Adrenal gland (tissue), 9 donors: ENCODE measurements at regions not wholly inside any gene's neighbourhood (a gene's known extent, or its start where the extent isn't known, plus 50 kb on each side); places are given as distances from the start of the nearest gene placed in this dataset.
"Not testable (repeated sequence)": the region's sequence is repeated elsewhere in the genome, so short reads cannot be mapped to it uniquely, and the experiment has no call there.

Source experiments
- DNase-seq, 7 donors: peaks; one replicate each; pipeline ENCODE4 v3.0.0-alpha.2; 2019 to 2020
- H3K27ac ChIP-seq, 5 donors: fragments of 200-600 bp; sonication (generic) in 4 of 5; 1 replicate in 3 of 5; 2 replicates in 2 of 5; pipeline versions ENCODE4 v1.5.1 to v1.8.0; 2016 to 2020; ENCODE audit warnings: mild to moderate bottlenecking in 1 of 5
- H3K27me3 ChIP-seq: fragments of 200-600 bp; 2 replicates; pipeline ENCODE4 v1.8.0; 2021
- H3K36me3 ChIP-seq, 2 donors: fragments of 200-600 bp; replicated peaks in 1 of 2; 1 replicate in 1 of 2; 2 replicates in 1 of 2; pipeline versions ENCODE4 v1.5.1 to v1.8.0; 2018 to 2022
- H3K4me1 ChIP-seq, 2 donors: fragments of 200-600 bp; replicated peaks in 1 of 2; 1 replicate in 1 of 2; 2 replicates in 1 of 2; pipeline versions ENCODE4 v1.5.1 to v1.8.0; 2018 to 2021
- H3K4me3 ChIP-seq, 4 donors: fragments of 200-600 bp; sonication (generic) in 3 of 4; one replicate each; pipeline ENCODE4 v1.5.1; 2016 to 2018
- H3K9me3 ChIP-seq, 3 donors: fragments of 200-600 bp; sonication (generic) in 1 of 3; replicated peaks in 1 of 3; 1 replicate in 2 of 3; 2 replicates in 1 of 3; pipeline versions ENCODE4 v1.5.1 to v1.8.0; 2016 to 2021
- POLR2A ChIP-seq, 2 donors: fragments of 450-650 bp; IDR thresholded peaks; one replicate each; pipeline ENCODE4 v1.6.1; 2017; ENCODE audit warnings: antibody characterized with exemption in 2 of 2, mild to moderate bottlenecking in 2 of 2, moderate library complexity in 1 of 2
- WGBS, 4 donors: extraction: QIAGEN DNeasy Blood & Tissue Kit in 2 of 4; methylation state at CpG; one replicate each; pipeline versions ENCODE4 v1.1.5 to v1.1.7; 2013 to 2017; 5-methylcytosine and 5-hydroxymethylcytosine counted together
- intact Hi-C, 2 donors: fragments of 100-400 bp; cut with DNase I; formaldehyde crosslinking; loops; one replicate each; pipeline versions ENCODE4 v1.14.1 to v1.15.0; 2022 to 2023
- TF ChIP-seq, protein P1 (sequence below), 6 experiments: fragments of 450-650 bp in 4 of 6; fragments of 200-600 bp in 2 of 6; sonication (generic) in 1 of 6; IDR thresholded peaks; 1 replicate in 5 of 6; 2 replicates in 1 of 6; pipeline versions ENCODE4 v1.5.1 to v1.8.0; 2016 to 2021; ENCODE audit warnings: antibody characterized with exemption in 6 of 6, mild to moderate bottlenecking in 2 of 6, moderate library complexity in 1 of 6
- donor health status: healthy with polysubstance abuse.
- donor health status: Bipolar disorder and iron deficiency.
- donor health status: DM: yes; HTN: yes; CAD: no.
- donor health status: DM: no; HTN: no; CAD: no.
- donor health status: DM: no; HTN: no; CAD: no.

DNA sequence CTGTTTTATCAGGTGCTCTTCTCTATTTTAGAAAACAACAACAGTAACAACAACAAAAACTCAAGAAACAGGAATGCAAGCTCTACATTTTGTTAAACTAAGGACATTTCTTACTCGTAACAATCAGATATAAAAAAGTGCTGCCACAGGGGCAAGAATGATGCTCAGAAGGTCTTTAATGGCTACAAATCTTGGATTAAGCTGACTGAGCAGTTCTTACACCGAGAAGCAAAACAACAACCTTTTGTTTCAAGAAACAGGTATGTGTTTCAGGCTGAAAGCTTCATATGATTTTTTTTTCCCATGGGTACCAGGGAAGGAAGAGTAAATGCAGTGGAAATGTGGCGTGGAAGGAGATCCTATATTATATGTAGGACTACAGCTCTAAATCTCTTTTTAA lies 786.8 kb upstream of the FBXO33 start:
- Histone ChIP-seq H3K9me3 (no peaks in the 10 kb centered on the region), H3K4me3 (no peak overlapping the region), H3K36me3 (no peaks in the 10 kb centered on the region), H3K27me3 (no peaks in the 10 kb centered on the region), H3K27ac (no peak overlapping the region), H3K4me1 (no peaks in the 10 kb centered on the region)
- intact Hi-C loops = no loop called here
- no peak for TF ChIP-seq POLR2A (IDR thresholded peaks at IDR 0.05)
- TF ChIP-seq, protein P1, sequence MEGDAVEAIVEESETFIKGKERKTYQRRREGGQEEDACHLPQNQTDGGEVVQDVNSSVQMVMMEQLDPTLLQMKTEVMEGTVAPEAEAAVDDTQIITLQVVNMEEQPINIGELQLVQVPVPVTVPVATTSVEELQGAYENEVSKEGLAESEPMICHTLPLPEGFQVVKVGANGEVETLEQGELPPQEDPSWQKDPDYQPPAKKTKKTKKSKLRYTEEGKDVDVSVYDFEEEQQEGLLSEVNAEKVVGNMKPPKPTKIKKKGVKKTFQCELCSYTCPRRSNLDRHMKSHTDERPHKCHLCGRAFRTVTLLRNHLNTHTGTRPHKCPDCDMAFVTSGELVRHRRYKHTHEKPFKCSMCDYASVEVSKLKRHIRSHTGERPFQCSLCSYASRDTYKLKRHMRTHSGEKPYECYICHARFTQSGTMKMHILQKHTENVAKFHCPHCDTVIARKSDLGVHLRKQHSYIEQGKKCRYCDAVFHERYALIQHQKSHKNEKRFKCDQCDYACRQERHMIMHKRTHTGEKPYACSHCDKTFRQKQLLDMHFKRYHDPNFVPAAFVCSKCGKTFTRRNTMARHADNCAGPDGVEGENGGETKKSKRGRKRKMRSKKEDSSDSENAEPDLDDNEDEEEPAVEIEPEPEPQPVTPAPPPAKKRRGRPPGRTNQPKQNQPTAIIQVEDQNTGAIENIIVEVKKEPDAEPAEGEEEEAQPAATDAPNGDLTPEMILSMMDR (IDR thresholded peaks at IDR 0.05) = no peak
- 53 to 67% (median 61%) methylated on average over 3 of the region's 3 CpGs for WGBS, 4 donors
- DNase-seq = no peak

DNA sequence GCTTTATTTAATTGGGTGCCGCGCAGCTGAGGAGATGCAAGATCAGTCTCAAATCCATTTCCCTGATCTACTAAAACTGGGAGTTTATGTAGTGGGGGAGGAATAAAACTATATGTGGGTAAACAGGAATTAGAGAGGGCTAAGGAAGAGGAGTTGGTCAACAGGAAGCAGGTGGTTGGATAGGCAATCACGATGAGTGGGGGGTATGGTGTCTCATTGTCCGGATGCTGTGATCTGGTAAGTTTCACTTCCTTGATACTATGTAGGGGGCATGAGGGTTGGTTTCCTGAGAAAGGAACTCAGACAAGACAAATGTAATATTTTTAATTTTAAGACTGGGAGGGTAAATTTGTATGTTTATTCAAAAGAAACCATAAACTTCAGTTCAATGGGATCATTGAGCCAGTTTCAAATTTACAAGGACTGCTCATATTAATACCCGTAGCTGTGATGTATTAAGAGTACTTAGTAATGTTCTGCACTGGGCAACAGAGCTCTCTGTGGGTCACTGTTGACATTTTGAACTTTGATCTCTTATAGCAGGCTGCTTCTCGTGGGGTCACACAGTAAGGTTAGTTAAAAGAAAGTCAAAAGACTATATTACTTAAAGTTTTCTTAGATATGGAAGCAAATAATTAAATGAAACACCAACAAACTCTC lies 786.2 kb upstream of the FBXO33 start:
- Histone ChIP-seq H3K27me3 (no peaks in the 10 kb centered on the region), H3K36me3 (no peaks in the 10 kb centered on the region), H3K4me3 (no peak overlapping the region), H3K9me3 (no peaks in the 10 kb centered on the region), H3K4me1 (no peaks in the 10 kb centered on the region), H3K27ac (no peak overlapping the region)
- no peak for TF ChIP-seq POLR2A (IDR thresholded peaks at IDR 0.05)
- TF ChIP-seq, protein P1 (IDR thresholded peaks at IDR 0.05) = no peak
- intact Hi-C loops = no loop called here
- DNase-seq = no peak
- WGBS, 4 donors = 70 to 77% (median 74%) methylated on average over 6 of the region's 6 CpGs

DNA sequence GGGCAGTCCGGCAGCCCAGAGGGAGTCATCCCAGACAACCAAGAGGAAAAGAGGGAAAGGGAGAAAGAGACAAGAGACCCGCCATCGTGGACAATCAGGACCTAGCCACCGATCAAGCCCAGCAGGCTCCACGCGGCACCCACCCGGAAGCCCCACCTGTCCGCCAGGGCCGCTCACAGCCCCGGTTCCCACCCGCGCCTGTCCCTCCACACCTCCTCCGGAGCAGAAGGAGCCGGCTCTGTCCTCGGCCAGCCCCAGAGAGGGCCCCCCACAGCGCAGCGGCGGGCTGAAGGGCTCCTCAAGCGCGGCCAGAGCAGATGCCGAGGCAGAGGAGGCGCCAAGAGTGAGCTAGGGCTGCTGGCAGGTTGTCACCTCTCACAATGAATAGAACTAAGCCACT lies 784.7 kb upstream of the FBXO33 start:
- no peaks in the 10 kb centered on the region for H3K4me1 ChIP-seq
- H3K27ac ChIP-seq = no peak overlapping the region
- no peak overlapping the region for H3K4me3 ChIP-seq
- WGBS, 4 donors = 91 to 94% (median 93%) methylated on average over 12 to 22 of the region's 22 CpGs
- DNase-seq = no peak
- TF ChIP-seq, protein P1 (IDR thresholded peaks at IDR 0.05) = no peak
- TF ChIP-seq POLR2A (IDR thresholded peaks at IDR 0.05) = no peak
- H3K36me3 ChIP-seq = no peaks in the 10 kb centered on the region
- H3K9me3 ChIP-seq = no peaks in the 10 kb centered on the region
- intact Hi-C loops = no loop called here
- no peaks in the 10 kb centered on the region for H3K27me3 ChIP-seq

DNA sequence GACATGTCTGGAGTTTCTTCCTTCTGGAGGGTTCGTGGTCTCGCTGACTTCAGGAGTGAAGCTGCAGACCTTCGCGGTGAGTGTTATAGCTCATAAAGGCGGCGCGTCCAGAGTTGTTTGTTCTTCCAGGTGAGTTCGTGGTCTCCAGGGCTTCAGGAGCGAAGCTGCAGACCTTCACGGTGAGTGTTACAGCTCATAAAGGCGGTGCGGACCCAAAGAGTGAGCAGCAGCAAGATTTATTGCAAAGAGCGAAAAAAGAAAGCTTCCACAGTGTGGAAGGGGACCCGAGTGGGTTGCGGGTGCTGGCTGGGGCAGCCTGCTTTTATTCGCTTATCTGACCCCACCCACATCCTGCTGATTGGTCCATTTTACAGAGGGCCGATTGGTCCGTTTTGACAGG lies 784.2 kb upstream of the FBXO33 start:
- DNase-seq, intact Hi-C loops, H3K4me1 ChIP-seq, H3K9me3 ChIP-seq, H3K36me3 ChIP-seq, H3K27ac ChIP-seq, H3K4me3 ChIP-seq, H3K27me3 ChIP-seq: not testable (repeated sequence)
- WGBS, 4 donors = 86 to 92% (median 89%) methylated on average over 18 of the region's 18 CpGs

DNA sequence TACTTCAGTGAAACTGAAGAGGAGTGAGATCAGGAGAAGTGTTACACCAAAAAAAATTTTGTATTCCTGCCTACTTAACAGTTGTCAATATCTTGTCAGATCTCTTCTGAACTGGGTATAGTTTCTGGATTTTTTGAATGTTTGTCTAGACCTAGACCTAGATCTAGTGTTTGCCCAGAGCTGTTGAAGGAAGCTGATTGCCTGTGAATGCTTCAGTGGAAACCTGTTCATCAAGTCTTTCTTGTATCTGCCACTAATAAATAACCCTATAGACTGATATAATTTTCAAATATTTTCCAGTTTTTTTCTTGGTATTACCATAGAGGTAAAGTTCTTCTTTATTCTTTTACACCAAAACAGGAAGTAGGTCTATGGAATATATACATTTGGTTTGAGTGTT lies 781.5 kb upstream of the FBXO33 start:
- intact Hi-C loops = no loop called here
- no peak for TF ChIP-seq POLR2A (IDR thresholded peaks at IDR 0.05)
- TF ChIP-seq, protein P1 (IDR thresholded peaks at IDR 0.05) = no peak
- Histone ChIP-seq H3K36me3 (no peaks in the 10 kb centered on the region), H3K9me3 (no peaks in the 10 kb centered on the region), H3K27me3 (no peaks in the 10 kb centered on the region), H3K4me3 (no peak overlapping the region), H3K4me1 (no peaks in the 10 kb centered on the region), H3K27ac (no peak overlapping the region)
- DNase-seq = no peak
